Stimulated activated CD4-positive, alpha-beta T cell treated with anti-CD3 and anti-CD28 coated beads, TNF-alpha, amount 100 ng/mL, for 24 hours (primary cell): ENCODE measurements at regions not wholly inside any gene's neighbourhood (a gene's known extent, or its start where the extent isn't known, plus 50 kb on each side); places are given as distances from the start of the nearest gene placed in this dataset.
"Not testable (repeated sequence)": the region's sequence is repeated elsewhere in the genome, so short reads cannot be mapped to it uniquely, and the experiment has no call there.

Experiments
- DNase-seq, 3 experiments: peaks; one replicate each; pipeline ENCODE4 v3.0.0-alpha.2; 2020; ENCODE audit warnings: low read depth in 3 of 3

DNA sequence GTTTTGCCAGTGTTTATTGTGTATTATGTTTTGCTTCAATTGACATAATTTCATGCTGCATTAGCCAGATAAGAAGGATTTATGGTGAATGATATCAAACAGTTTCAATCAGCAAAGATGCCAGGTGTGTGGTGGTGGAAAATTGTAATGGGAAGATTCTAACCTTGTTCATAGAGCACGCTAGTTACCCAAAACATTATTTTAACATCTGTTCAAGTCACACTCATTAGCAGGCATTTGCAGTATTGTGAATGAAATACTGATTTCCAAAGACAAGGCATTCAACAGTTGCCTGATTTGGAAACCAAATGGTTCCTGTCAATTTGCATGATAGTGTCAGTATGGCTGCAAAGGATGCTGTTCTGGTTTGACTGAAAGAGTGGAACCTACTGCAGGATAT is 129.7 kb downstream of the EPC1 start:
- DNase-seq = no peak

DNA sequence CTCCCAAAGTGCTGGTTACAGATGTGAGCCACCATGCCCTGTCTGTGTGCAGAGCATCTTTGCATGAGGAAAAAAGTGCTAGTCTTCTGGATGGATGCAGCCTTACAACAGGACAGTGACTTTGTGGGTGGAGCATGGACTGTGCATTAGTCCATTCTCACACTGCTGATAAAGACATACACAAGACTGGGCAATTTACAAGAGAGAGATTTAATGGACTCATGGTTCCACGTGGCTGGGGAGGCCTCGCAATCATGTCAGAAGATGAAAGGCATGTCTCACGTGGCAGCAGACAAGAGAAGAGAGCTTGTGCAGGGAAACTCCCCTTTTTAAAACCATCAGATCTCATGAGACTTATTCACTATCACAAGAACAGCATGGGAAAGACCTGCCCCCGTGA is 133.1 kb downstream of the EPC1 start:
- not testable (repeated sequence) for DNase-seq

DNA sequence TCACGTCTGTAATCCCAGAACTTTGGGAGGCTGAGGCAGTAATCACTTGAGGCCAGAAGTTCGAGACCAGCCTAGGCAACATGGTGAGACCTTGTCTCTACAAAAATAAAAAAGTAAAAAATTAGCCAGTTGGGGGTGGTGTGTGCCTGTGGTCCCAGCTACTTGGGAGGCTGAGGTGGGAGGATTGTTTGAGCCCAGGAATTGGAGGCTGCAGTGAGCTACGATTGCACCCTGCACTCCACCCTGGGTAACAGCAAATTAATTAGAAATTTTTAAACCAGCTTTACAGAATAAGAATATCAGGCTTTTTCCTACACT is 136.0 kb downstream of the EPC1 start:
- no peak for DNase-seq

DNA sequence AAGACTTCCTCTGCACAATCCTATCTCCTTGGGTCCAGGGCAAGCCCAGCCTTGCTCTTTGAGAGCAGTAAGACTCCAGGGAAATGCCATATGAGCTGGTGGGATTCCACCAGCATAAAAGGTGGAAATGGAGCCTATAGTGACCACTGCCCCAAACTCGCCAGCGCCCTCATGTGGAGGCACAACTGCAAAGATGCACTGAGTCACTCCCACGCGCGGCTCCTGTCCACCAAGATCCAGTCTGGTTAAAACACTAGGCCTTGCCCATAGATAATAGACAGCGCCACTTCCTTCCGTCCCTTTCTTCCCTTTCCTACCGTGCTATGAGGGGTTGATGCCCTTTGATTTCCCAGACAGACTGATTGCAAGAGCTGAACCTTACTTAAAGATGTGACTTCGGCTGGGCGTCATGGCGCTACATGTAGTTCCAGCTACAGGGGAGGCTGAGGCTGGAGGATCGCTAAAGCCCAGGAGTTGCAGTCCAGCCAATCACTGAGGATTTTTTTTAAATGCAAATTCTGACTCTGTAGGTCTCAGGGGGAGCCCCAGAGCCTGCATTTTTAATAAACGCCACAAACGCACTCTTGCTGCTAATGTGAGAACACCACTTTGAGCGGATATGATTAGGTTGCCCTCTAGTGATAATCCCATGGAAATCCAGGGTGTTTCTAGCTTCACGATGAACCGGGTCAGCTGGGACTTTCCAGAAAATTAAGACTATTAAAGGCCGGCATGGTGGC is 136.5 kb downstream of the EPC1 start:
- DNase-seq = peak in 1 of 3 experiments; percentile 4

DNA sequence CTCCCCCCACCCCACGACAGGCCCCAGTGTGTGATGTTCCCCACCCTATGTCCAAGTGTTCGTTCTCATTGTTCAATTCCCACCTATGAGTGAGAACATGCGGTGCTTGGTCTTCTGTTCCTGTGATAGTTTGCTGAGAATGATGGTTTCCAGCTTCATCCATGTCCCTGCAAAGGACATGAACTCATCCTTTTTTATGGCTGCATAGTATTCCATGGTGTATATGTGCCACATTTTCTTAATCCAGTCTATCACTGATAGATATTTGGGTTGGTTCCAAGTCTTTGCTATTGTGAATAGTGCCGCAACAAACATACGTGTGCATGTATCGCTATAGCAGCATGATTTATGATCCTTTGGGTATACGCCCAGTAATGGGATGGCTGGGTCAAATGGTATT is 139.0 kb downstream of the EPC1 start:
- not testable (repeated sequence) for DNase-seq

DNA sequence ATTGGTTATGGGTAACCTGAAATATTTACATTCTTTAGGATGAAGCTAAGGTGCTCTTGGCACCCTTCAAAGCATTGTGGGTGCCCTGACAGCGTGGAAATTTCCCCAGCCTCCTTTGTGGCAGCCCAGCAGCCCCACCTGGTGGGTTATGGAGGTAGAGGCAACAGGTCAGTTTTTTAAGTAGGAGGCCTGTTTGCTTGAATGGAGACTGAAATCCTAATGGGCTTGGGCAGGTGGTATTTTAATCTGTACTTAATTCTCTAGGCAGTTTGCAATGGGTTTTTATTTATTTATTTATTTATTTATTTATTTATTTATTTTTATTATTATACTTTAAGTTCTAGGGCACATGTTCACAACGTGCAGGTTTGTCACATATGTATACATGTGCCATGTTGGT is 139.4 kb downstream of the EPC1 start:
- DNase-seq = peak; percentile 11 to 58 (median 38)

DNA sequence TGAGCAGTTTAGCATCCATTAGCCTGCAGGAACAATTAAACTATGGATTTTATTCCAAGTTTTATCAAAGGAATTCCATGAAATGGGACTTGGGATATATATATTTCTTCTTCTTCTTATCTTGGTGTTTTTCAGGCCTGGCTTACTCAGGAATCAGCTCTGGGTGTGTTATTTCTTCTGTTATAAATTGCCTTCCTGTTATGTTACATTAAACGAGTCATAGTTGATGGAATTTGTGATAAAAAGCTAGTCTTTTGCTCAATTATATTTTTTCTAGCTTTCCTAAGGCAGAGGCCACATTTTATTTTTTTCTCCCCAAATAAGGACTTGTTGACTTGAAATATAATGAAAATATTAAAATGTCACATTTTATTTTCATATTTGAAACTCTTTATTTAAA is 141.3 kb downstream of the EPC1 start:
- DNase-seq = no peak

DNA sequence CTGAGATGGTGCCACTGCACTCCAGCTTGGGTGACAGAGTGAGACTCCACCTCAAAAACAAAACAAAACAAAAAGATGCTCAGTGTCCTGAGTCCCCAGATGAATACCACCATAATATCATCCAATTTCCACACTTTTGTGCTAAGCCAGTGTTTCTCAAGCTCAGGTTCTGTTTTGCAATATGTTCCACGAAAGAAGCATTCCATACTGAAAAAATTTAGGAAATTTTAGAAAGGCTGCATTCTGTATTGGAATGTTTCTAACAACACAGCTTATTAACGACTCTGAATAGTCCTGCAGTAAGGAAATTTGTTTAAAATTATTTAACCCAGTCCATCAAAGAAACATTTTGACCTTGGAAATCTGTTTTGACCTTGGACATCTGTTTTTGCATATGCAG is 142.4 kb downstream of the EPC1 start:
- no peak for DNase-seq

DNA sequence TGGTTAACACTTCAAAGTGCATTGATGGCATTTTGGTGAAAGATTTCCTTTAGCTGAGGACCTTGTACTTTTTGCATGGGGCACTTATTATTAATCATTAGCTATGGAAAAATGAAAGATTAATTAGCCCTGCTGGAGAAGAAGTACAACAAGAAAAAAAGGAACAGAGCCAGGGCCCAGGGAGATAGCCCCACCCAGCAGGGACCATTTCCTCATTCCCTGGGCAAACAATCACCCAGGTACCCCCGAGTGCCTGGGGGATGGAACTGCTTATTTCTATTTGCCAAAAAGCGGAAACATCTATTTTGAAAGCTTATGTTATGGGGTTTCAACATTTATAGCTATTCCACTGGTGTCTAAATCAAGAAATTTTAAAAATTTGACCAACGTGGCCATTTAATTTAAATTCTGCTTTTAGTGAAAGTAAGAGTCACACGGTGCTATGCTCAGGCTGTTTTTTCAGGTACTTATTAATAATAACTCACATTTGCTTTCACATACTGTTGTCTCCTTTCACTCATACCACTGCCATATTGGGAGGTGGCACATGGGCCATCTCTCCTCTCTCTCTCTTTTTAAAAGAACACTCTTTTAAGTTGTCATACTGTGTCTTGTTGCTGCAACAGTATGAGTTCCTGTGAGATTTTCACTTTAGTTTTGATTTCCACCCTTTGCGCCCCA is 143.6 kb upstream of the KIF5B start:
- DNase-seq = no peak

DNA sequence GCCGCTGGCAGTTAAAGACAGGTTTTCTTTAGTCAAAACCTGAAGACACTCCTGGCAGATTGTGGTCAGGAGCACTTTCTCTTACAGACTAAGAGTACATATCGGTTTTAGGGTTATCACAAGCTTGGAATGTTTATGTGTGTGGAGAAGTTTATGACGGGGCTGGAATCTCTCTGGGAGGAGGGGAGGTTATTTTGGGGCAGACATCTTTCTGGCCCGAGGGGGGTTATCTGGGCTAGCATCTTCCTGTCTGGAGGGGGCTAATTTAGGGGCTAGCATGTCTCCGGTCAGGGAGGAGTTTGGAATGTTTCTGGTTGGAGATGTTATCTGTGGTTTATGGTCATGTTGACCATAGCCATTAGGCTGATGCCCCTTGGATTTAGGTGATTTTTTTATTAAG is 141.2 kb upstream of the KIF5B start:
- DNase-seq = no peak

DNA sequence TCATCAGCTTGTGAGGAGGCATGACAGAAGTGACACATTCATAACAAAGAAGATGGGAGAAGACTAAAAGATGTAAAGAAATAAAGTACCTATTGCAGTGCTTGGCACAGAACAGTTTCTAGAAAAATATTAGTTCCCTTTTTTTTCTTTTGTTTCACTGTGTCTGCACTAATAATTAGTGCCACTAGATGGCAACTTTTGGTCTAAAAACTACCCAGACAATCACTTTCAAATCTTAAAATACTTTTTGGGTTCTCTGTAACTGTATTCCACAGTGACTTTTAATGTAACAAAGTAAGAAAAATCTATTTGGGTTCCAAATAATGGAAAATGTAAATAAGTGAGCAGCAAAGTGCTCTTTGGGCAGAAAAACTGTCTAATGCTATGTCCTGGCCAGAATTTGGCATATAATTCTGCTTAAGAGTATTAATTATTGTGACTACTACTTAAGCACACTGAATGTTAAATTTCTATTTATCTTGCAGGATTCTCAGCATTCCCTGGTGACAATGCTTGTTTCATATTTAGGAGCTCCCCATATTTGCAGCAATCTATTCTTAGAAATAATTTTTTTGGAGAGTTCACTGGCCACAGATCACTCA is 134.8 kb upstream of the KIF5B start:
- no peak for DNase-seq

DNA sequence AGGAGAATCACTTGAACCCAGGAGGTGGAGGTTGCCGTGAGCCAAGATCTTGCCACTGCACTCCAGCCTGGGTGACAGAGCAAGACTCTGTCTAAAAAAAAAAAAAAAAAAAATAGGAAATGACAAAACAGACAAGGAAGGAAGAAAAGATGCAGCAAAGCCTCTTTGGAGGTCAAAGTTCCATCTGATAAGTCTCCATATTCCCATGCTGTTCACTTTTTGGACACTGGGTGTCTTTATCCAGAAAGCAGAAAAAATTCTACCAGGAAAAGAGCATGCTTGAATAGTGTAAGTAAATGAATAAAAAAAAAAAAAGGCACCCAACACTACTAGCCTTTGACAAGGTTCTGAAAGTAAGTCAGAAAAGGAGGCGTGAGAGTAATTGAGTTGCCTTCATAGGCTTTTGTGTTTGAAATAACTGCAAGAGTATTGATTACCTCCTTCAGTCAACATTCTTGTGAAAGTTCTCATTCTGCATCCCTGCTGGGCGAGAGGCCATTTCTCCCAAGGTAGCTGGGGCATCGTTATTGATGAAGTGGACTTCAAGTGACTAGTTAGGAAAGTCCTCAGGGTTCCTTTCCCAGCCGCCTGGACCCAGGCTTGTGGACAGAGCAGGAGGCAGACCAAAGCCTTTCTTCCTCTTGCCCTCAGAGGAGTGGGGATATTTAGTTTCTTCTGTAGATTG is 133.3 kb upstream of the KIF5B start:
- no peak for DNase-seq

DNA sequence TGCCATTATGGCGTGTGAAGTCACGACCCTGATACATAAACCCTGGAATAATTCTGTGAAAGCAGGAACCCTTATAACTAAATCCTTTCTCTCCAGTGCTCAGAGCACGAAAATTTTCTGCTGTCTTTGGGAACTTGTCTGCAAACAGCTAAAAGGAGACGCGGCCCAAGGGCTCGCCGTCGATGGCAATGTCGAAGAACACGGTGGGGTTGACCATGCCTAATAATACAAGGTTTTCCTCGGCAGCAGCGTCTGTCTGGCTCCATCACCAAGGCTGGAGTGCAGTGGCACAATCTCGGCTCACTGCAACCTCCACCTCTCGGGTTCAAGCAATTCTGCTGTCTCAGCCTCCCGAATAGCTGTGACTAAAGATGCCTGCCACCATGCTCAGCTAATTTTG is 132.4 kb upstream of the KIF5B start:
- DNase-seq = not testable (repeated sequence)

DNA sequence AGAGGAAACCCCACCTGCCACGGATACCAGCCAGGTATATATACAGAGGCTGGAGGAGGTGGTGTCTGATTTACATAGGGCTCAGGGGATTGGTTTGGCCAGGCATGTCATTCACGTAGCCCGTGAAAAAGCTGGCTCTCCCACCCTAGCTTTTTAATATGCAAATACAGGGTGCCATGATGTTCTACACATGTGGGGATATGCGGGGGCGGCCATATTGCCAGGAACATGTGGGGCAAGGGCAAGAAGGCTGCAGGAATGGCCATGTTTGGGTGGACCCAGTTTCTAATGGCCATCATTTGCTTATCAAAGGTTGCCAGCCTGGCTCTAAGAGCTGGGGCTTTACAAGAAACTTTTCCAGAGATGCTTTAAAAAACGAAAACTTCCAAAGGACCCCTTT is 131.5 kb upstream of the KIF5B start:
- no peak for DNase-seq

DNA sequence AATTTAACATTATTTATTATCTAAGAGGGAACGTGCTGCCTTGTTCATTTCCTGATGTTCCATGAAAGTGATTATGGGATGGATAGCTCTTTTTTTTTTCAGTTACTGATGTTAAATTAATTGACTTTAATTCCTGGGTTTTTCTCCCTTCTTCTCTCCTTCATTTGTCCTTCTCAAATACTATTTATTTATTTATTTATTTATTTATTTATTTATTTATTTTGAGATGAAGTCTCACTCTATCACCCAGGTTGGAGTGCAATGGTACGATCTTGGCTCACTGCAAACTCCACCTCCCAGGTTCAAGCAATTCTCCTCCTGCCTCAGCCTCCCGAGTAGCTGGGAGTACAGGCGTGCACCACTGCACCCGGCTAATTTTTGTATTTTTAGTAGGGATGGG is 127.4 kb upstream of the KIF5B start:
- DNase-seq = not testable (repeated sequence)

DNA sequence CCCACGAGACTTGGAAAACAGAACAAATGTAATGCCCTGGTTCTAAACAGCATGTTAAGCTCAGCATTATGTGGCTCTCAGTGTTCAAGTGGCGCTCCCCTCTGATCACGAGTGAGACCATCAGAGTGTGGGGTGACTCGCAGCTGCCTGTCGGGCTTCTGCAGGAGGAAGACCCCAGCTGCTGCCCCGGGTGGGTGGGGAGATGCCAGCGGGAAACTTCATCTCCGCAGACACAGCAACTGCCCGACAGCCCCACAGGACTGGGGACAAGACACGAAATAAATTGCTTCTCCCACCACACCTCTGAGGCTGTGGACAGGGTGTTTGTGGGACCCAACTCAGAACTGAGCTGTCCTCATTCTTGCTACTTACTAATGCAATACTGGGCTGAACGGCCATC is 126.3 kb upstream of the KIF5B start:
- no peak for DNase-seq

DNA sequence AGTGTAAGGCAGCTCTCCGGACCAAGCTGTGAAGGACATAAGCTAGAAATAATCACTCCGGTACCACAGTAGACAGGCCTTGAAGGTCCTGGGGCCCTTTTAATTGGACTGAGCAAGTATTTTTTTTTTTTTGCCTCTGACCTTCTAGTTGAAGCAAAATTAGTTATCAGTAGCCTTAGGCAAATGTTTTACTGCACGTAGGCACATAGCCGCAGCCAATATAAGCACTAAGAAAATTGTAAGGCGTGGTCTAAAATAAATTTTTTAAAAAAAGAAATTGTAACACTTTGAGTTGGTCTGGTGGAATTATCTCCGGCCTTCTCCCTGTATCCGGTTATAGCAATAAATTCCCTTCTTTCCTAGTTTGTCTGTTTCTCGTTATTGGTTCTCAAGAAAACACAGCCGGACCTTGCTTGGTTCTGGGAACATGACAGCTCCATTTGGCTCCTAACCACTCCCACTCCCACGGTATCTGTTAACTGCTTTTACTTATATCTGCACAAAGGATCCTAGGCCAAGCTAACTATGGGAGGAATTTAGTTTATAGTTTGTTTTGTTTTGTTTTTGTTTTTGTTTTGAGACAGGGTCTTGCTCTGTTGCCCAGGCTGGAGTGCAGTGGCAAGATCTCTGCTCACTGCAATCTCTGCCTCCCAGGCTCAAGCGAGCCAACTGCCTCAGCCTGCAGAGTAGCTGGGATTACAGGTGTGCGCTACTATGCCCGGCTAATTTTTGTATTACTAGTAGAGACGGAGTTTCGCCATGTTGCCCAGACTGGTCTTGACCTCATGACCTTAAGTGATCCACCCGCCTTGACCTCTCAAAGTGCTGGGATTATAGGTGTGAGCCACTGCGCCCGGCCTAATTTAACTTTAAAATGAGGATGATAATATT is 124.4 kb upstream of the KIF5B start:
- no peak for DNase-seq

DNA sequence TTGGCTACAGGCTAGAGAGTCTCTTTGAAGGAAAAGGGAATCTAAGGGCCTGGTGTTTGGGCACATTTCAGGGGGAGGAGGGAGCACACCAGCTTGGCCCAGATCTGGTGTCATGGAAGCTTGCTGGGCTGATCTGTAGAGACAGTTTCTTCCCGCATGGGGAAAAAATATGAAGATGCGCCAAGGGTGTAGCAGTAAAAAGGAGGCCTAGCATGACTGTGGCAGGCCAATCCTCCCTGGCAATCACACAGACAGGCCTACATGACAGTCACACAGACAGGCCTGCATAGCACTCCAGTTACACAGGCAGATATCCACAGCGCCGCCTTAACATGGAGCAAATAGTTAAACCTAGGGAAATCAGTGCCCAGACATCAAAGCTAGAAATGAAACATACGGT is 123.6 kb upstream of the KIF5B start:
- DNase-seq = no peak

DNA sequence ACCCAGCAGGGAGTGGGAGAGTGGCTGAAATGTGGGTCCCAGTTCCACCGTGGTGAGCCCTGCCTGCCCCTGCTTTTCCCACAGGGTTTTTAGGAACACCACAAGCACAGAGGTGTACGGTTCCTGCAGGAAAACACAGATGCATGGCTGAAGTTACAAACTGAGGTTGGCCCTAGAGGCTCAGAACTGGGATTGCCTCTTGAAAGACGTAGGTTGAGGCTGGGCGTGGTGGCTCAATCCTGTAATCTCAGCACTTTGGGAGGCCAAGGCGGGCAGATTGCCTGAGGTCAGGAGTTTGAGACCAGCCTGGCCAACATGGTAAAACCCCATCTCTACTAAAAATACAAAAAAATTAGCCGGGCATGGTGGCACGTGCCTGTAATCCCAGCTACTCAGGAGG is 121.4 kb upstream of the KIF5B start:
- not testable (repeated sequence) for DNase-seq

DNA sequence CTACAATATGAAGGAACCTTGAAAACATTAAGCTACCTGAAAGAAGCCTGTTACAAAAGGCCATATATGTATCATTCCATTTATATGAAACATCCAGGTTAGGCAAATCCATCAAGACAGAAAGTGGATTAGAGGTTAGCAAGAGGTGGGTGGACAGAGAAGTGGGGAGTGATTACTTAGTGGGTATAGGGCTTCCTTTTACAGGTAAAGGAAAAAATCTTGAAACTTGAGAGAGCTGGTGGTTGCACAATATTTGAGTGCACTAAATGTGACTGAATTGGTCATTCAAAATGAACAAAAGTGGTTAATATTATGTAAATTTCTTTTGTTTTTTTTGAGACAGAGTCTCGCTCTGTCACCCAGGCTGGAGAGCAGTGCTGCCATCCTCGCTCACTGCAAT is 119.4 kb upstream of the KIF5B start:
- no peak for DNase-seq

DNA sequence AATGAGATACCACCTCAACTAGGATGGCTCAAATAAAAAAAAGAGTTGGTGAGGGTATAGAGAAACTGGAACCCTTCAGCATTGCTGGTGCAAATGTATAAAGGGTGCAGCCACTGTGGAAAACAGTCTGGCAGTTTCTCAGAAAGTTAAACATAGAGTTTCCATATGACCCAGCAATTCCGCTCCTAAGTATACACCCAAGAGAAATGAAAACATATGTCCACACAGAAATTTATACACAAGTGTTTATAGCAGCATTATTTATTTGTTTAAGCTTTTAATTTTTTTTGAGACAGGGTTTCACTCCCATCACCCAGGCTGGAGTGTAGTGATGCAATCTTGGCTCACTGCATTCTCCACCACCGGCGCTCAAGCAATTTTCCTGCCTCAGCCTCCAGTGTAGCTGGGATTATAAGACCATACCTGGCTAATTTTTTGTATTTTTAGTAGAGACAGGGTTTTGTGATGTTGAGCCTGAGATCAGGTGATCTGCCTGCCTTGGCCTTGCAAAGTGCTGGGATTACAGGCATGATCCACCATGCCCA is 118.2 kb upstream of the KIF5B start:
- no peak for DNase-seq
